ENCODE measurements at regions not wholly inside any gene's neighbourhood (a gene's known extent, or its start where the extent isn't known, plus 50 kb on each side); places are given as distances from the start of the nearest gene placed in this dataset.

DNA sequence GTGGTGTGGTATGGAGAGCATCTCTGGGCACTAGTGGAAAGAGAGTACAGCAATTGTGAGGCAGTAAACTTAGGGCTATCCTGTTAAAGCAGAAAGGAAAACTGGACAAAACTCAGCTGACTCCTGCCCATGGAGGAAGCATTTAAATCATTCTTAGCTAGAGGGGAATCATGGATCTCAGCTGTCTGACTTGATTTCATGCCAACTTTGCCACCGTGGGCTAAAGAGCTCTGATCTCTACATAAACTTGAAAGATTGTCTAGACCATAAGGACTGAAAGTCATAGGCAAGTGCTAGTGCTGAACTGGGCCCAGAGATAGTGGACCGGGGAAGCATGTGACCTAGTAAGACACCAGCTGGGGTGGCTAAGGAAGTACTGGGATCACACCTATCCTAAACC lies 651.8 kb downstream of the COL12A1 start (continued):
- no peak for TF ChIP-seq ZFP62 (CRISPR knock-in tag; IDR thresholded peaks at IDR 0.05)
- TF ChIP-seq, protein P1, sequence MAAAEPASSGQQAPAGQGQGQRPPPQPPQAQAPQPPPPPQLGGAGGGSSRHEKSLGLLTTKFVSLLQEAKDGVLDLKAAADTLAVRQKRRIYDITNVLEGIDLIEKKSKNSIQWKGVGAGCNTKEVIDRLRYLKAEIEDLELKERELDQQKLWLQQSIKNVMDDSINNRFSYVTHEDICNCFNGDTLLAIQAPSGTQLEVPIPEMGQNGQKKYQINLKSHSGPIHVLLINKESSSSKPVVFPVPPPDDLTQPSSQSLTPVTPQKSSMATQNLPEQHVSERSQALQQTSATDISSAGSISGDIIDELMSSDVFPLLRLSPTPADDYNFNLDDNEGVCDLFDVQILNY (CRISPR knock-in tag; conservative IDR thresholded peaks at IDR 0.05) = no peak
- TF ChIP-seq MAFK (conservative IDR thresholded peaks at IDR 0.05 in 1 of 2, IDR thresholded peaks at IDR 0.05 in 1 of 2; ENCODE audit: low read length in 2 of 2) = no peak
- no peak for TF ChIP-seq RAD51 (IDR thresholded peaks at IDR 0.05; ENCODE audit: borderline replicate concordance)
- TF ChIP-seq PITX1 (CRISPR knock-in tag; IDR thresholded peaks at IDR 0.05) = no peak
- no peak for TF ChIP-seq ELF4 (CRISPR knock-in tag; IDR thresholded peaks at IDR 0.05; ENCODE audit: borderline replicate concordance)
- TF ChIP-seq CHD4 (IDR thresholded peaks at IDR 0.05; ENCODE audit: borderline replicate concordance, low read length) = no peak
- TF ChIP-seq ZNF557 (CRISPR knock-in tag; IDR thresholded peaks at IDR 0.05) = no peak

- in situ Hi-C loops (cut with HindIII; ENCODE audit: extremely low pct_ligation_motif_present, low pct_unique_long_range_greater_than_20kb) = loop anchor here (25.0 kb wide), 1 partner anchor 115 kb away; no protein-coding TSS in a partner anchor
- ATAC-seq = no peak
- Histone ChIP-seq H3K4me1 (ENCODE audit: insufficient read depth, low read length) (no peaks in the 10 kb centered on the region), H3K27ac (ENCODE audit: extremely low read length, insufficient read depth, low read length) (no peak overlapping the region), H3K9ac (ENCODE audit: insufficient read depth, low read depth, low read length) (no peak overlapping the region), H3K9me3 (ENCODE audit: low read length) (no peaks in the 10 kb centered on the region), H3K4me3 (replicated peaks in 1 of 3; ENCODE audit: insufficient read depth in 1 of 3, low read depth in 2 of 3, low read length in 3 of 3) (no peak overlapping the region), H3K4me2 (ENCODE audit: low read depth, low read length) (no peak overlapping the region), H3K36me3 (replicated peaks in 1 of 2; ENCODE audit: control insufficient read depth in 1 of 2, insufficient read depth in 2 of 2, low read length in 2 of 2) (no peaks in the 10 kb centered on the region), H3K27me3 (ENCODE audit: control insufficient read depth in 1 of 2, insufficient read depth in 2 of 2, low read length in 2 of 2) (no peaks in the 10 kb centered on the region), H4K20me1 (ENCODE audit: insufficient read depth, low read length) (no peaks in the 10 kb centered on the region), H3K79me2 (ENCODE audit: insufficient read depth, low read length) (no peaks in the 10 kb centered on the region), H2AFZ (ENCODE audit: low read length) (no peak overlapping the region)
- intact Hi-C loops (cut with micrococcal nuclease; ENCODE audit: unreplicated experiment) = no loop called here
- no TSS peak for BruUV-seq (replicated peaks)
- no peak for DNase-seq (ENCODE audit: low spot score)
- no peak for FAIRE-seq
- ChIA-PET CTCF (ENCODE audit: low intra/inter-chr PET ratio, low total read pairs) (no interaction called here), POLR2A (no interaction called here)
- TF ChIP-seq ZNF33A (CRISPR knock-in tag; IDR thresholded peaks at IDR 0.05; ENCODE audit: borderline replicate concordance) = no peak
- no peak for TF ChIP-seq PHF20 (CRISPR knock-in tag; IDR thresholded peaks at IDR 0.05)
- TF ChIP-seq ZNF331 (CRISPR knock-in tag; IDR thresholded peaks at IDR 0.05) = no peak
- no peak for TF ChIP-seq NFIC (IDR thresholded peaks at IDR 0.05; ENCODE audit: low read length)
- TF ChIP-seq, protein P2, sequence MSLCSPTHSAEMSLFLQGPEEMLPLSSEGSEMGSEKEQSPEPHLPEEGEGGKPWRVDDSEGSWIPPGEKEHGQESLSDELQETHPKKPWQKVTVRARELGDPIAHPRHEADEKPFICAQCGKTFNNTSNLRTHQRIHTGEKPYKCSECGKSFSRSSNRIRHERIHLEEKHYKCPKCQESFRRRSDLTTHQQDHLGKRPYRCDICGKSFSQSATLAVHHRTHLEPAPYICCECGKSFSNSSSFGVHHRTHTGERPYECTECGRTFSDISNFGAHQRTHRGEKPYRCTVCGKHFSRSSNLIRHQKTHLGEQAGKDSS (CRISPR knock-in tag; IDR thresholded peaks at IDR 0.05; ENCODE audit: borderline replicate concordance, low read depth) = no peak
- TF ChIP-seq ZNF550 (CRISPR knock-in tag; IDR thresholded peaks at IDR 0.05; ENCODE audit: borderline replicate concordance) = no peak
- no peak for TF ChIP-seq RCOR2 (CRISPR knock-in tag; IDR thresholded peaks at IDR 0.05)
- no peak for TF ChIP-seq RXRB (CRISPR knock-in tag; IDR thresholded peaks at IDR 0.05; ENCODE audit: borderline replicate concordance)
- TF ChIP-seq ZNF121 (CRISPR knock-in tag; IDR thresholded peaks at IDR 0.05) = no peak
- no peak for TF ChIP-seq ZNF704 (CRISPR knock-in tag; IDR thresholded peaks at IDR 0.05; ENCODE audit: borderline replicate concordance)
- no peak for TF ChIP-seq UBTF (CRISPR knock-in tag; IDR thresholded peaks at IDR 0.05)
- TF ChIP-seq SKI (IDR thresholded peaks at IDR 0.05; ENCODE audit: partially characterized antibody) = no peak
Measured at GRCh38 chr6:74551896-74552295, 654.0 kb downstream of the COL12A1 start.

Data from HepG2 (cell line).